ENCODE measurements at regions not wholly inside any gene's neighbourhood (a gene's known extent, or its start where the extent isn't known, plus 50 kb on each side); places are given as distances from the start of the nearest gene placed in this dataset.

DNA sequence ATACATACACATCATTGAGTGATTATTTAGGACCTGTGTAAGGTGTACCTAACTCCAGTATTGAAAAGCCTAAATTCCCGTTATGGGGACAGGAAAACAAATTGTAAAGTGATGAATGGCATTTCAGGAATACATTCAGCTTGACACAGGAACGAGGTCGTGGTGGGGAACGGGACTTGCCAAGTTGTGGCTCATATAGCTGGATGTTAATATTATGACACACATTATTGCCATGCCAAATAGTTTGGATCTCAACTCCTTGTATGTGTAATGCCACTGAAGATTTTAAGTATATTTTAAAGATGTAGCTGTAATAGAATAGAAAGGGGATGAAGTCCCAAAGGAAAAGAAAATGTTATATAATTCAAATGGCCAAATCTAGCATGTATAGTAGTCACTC, 227.2 kb upstream of the GOLIM4 start:
- Histone ChIP-seq H2BK20ac (ENCODE audit: low read depth, low read length) (no peak overlapping the region), H3K56ac (ENCODE audit: extremely low read depth, insufficient read depth, low read length) (no peak overlapping the region), H3K9ac (ENCODE audit: low read depth, low read length) (no peak overlapping the region), H3K9me1 (ENCODE audit: insufficient read depth, low read length) (no peaks in the 10 kb centered on the region), H2BK120ac (ENCODE audit: low read depth, low read length) (no peak overlapping the region), H3K9me3 (ENCODE audit: control insufficient read depth, insufficient read depth, low read length) (no peaks in the 10 kb centered on the region), H4K91ac (ENCODE audit: insufficient read depth, low read depth, low read length) (no peak overlapping the region), H2BK5ac (ENCODE audit: low read depth, low read length, poor library complexity, severe bottlenecking) (no peak overlapping the region), H3K23ac (ENCODE audit: low read depth, low read length) (no peak overlapping the region), H2AK5ac (ENCODE audit: low read depth, low read length) (no peak overlapping the region), H3K4me2 (ENCODE audit: low read depth, low read length) (no peak overlapping the region), H3K4ac (ENCODE audit: low read depth, low read length) (no peak overlapping the region), H4K20me1 (ENCODE audit: insufficient read depth, low read length) (no peaks in the 10 kb centered on the region), H3K18ac (ENCODE audit: low read depth, low read length) (no peak overlapping the region), H3K4me1 (ENCODE audit: control insufficient read depth, insufficient read depth, low read length) (no peaks in the 10 kb centered on the region; the same call in 1 of the 2 replicates), H3K14ac (replicated peaks; ENCODE audit: low read depth, low read length) (no peak overlapping the region), H3K79me1 (ENCODE audit: low read depth in 1 of 2, low read length in 2 of 2) (no peaks in the 10 kb centered on the region), H3K27ac (ENCODE audit: insufficient read depth, low read length) (no peak overlapping the region), H2AK9ac (replicated peaks; ENCODE audit: low read depth, low read length, poor library complexity) (no peak overlapping the region), H2AFZ (replicated peaks; ENCODE audit: low read length, poor library complexity) (no peak overlapping the region), H3K27me3 (ENCODE audit: control insufficient read depth, insufficient read depth, low read length) (no peaks in the 10 kb centered on the region), H2BK15ac (ENCODE audit: low read depth, low read length) (no peak overlapping the region), H4K5ac (ENCODE audit: low read depth, low read length) (no peak overlapping the region), H4K8ac (ENCODE audit: low read depth in 2 of 2, low read length in 2 of 2) (no peak overlapping the region), H3K4me3 (ENCODE audit: insufficient read depth, low read depth, low read length) (no peak overlapping the region), H3K36me3 (ENCODE audit: control insufficient read depth, insufficient read depth, low read length) (no peaks in the 10 kb centered on the region)
- CTCF ChIA-PET: interaction anchor here (0.6 to 1.4 kb wide), 2 partner anchors 74 kb away, joined by 3 to 4 read pairs; no protein-coding TSS in a partner anchor
- TF ChIP-seq RFX5 (IDR thresholded peaks at IDR 0.05; ENCODE audit: low read depth, low read length): no peak
- in situ Hi-C loops (cut with MboI; ENCODE audit: low sequenced_read_pairs) (no loop called here), intact Hi-C loops (cut with micrococcal nuclease) (no loop called here), dilution Hi-C loops (cut with HindIII; ENCODE audit: low sequenced_read_pairs, unreplicated experiment) (no loop called here)
- WGBS, 2 experiments (ENCODE audit: extremely low coverage in 2 of 2, insufficient read length in 1 of 2): no CpG with 5 or more reads among the region's 4 CpGs
- POLR2A ChIA-PET (ENCODE audit: unreplicated experiment): no interaction called here
- peak; percentile 50 for DNase-seq
- ATAC-seq (ENCODE audit: low read depth): peak; percentile 63
- no TSS peak for BruUV-seq (replicated peaks)
